Mesenchymal stem cell (in vitro differentiated cells and primary cell): ENCODE measurements at regions not wholly inside any gene's neighbourhood (a gene's known extent, or its start where the extent isn't known, plus 50 kb on each side); places are given as distances from the start of the nearest gene placed in this dataset.
A peak's percentile ranks its signal among the peaks of the same experiment; 100 is the strongest.

Experiments used
- DNase-seq: peaks from one replicate; pipeline ENCODE4 v3.0.0-alpha.2; 2013
- H2AFZ ChIP-seq: one replicate; pipeline ENCODE4 v1.6.1; 2013; ENCODE audit warnings: low read depth, mild to moderate bottlenecking, control low read depth, inconsistent platforms, low read length, moderate library complexity
- H2AK5ac ChIP-seq: 2 replicates; pipeline ENCODE4 v1.6.1; 2013; ENCODE audit warnings: low read length, moderate library complexity, mild to moderate bottlenecking, inconsistent platforms; ENCODE audit not compliant: severe bottlenecking
- H2BK120ac ChIP-seq: one replicate; pipeline ENCODE4 v1.6.1; 2013; ENCODE audit warnings: low read depth, mild to moderate bottlenecking, inconsistent platforms, low read length, moderate library complexity
- H2BK12ac ChIP-seq, 2 experiments: one replicate each; pipeline ENCODE4 v1.6.1; 2013; ENCODE audit warnings: inconsistent platforms in 2 of 2, low read length in 2 of 2, mild to moderate bottlenecking in 2 of 2, moderate library complexity in 2 of 2, control low read depth in 1 of 2
- H2BK15ac ChIP-seq: one replicate; pipeline ENCODE4 v1.6.1; 2013; ENCODE audit warnings: mild to moderate bottlenecking, low read depth, inconsistent platforms; ENCODE audit not compliant: poor library complexity, severe bottlenecking
- H2BK5ac ChIP-seq: 2 replicates; pipeline ENCODE4 v1.6.1; 2013; ENCODE audit warnings: low read depth, mild to moderate bottlenecking, low read length, control low read depth, inconsistent platforms; ENCODE audit not compliant: poor library complexity, severe bottlenecking
- H3K14ac ChIP-seq, 2 experiments: one replicate each; pipeline ENCODE4 v1.6.1; 2013; ENCODE audit warnings: inconsistent platforms in 2 of 2, low read length in 2 of 2, control low read depth in 1 of 2, mild to moderate bottlenecking in 1 of 2, moderate library complexity in 1 of 2
- H3K18ac ChIP-seq, 2 experiments: one replicate each; pipeline ENCODE4 v1.6.1; 2013; ENCODE audit warnings: inconsistent platforms in 2 of 2, low read length in 2 of 2, control low read depth in 1 of 2, low read depth in 1 of 2, mild to moderate bottlenecking in 1 of 2
- H3K23ac ChIP-seq, 2 experiments: one replicate each; pipeline ENCODE4 v1.6.1; 2013; ENCODE audit warnings: inconsistent platforms in 2 of 2, low read length in 2 of 2, mild to moderate bottlenecking in 2 of 2, moderate library complexity in 2 of 2, control low read depth in 1 of 2
- H3K27ac ChIP-seq: 2 replicates; pipeline ENCODE4 v1.5.1; 2013; ENCODE audit warnings: mild to moderate bottlenecking, moderate library complexity, low read length, control low read depth, inconsistent platforms; ENCODE audit not compliant: poor library complexity, severe bottlenecking
- H3K27me3 ChIP-seq, 2 experiments: 2 replicates each; pipeline versions ENCODE4 v1.6.1 to v1.7.0; 2013; ENCODE audit warnings: low read length in 2 of 2, mild to moderate bottlenecking in 2 of 2, moderate library complexity in 2 of 2, control low read depth in 1 of 2, inconsistent platforms in 1 of 2; ENCODE audit not compliant: control insufficient read depth in 1 of 2, insufficient read depth in 1 of 2
- H3K36me3 ChIP-seq, 2 experiments: 2 replicates each; pipeline versions ENCODE4 v1.6.1 to v1.7.0; 2013; ENCODE audit warnings: low read length in 2 of 2, control low read depth in 1 of 2, inconsistent platforms in 1 of 2, low read depth in 1 of 2, mild to moderate bottlenecking in 1 of 2; ENCODE audit not compliant: insufficient read depth in 2 of 2, control insufficient read depth in 1 of 2
- H3K4ac ChIP-seq, 2 experiments: one replicate each; pipeline ENCODE4 v1.6.1; 2013; ENCODE audit warnings: inconsistent platforms in 2 of 2, low read length in 2 of 2, mild to moderate bottlenecking in 2 of 2, moderate library complexity in 2 of 2, control low read depth in 1 of 2, low read depth in 1 of 2
- H3K4me1 ChIP-seq: 2 replicates; pipeline ENCODE4 v1.6.1; 2013; ENCODE audit warnings: low read depth, low read length, control low read depth; ENCODE audit not compliant: control insufficient read depth, insufficient read depth
- H3K4me2 ChIP-seq: 2 replicates; pipeline ENCODE4 v1.6.1; 2013; ENCODE audit warnings: low read length, mild to moderate bottlenecking, inconsistent platforms; ENCODE audit not compliant: poor library complexity, severe bottlenecking
- H3K4me3 ChIP-seq, 2 experiments: 2 replicates each; pipeline versions ENCODE4 v1.5.1 to v1.7.0; 2013; ENCODE audit warnings: low read length in 2 of 2, mild to moderate bottlenecking in 2 of 2, control low read depth in 1 of 2, low read depth in 1 of 2; ENCODE audit not compliant: insufficient read depth in 1 of 2
- H3K79me1 ChIP-seq: replicated peaks from 2 replicates; pipeline ENCODE4 v1.6.1; 2013; ENCODE audit warnings: mild to moderate bottlenecking, control low read depth, low read length, inconsistent platforms; ENCODE audit not compliant: poor library complexity, severe bottlenecking
- H3K9ac ChIP-seq: 2 replicates; pipeline ENCODE4 v1.7.0; 2013; ENCODE audit warnings: mild to moderate bottlenecking, low read length, moderate library complexity
- H3K9me3 ChIP-seq: 2 replicates; pipeline ENCODE4 v1.7.0; 2013; ENCODE audit warnings: mild to moderate bottlenecking, low read length; ENCODE audit not compliant: control insufficient read depth
- H4K8ac ChIP-seq: one replicate; pipeline ENCODE4 v1.6.1; 2013; ENCODE audit warnings: inconsistent platforms, mild to moderate bottlenecking, low read length, moderate library complexity
- H4K91ac ChIP-seq: one replicate; pipeline ENCODE4 v1.6.1; 2013; ENCODE audit warnings: mild to moderate bottlenecking, low read length, inconsistent platforms
- WGBS: methylation state at CpG from one replicate; pipeline ENCODE4 v1.1.7; 2013; ENCODE audit warnings: mixed read lengths; 5-methylcytosine and 5-hydroxymethylcytosine counted together

- no peaks in the 10 kb centered on the region for H3K4me1 ChIP-seq
- no peak overlapping the region for H2BK15ac ChIP-seq
- no peak overlapping the region for H3K4me2 ChIP-seq
- no peaks in the 10 kb centered on the region for H3K79me1 ChIP-seq
- H3K14ac ChIP-seq: no peak overlapping the region
- H2BK5ac ChIP-seq: no peak overlapping the region
- H4K8ac ChIP-seq: no peak overlapping the region
- 80% methylated on average over 6 of the region's 7 CpGs for WGBS
- no peaks in the 10 kb centered on the region for H3K9me3 ChIP-seq
- H3K9ac ChIP-seq: no peak overlapping the region
- no peak overlapping the region for H3K27ac ChIP-seq
- H2AFZ ChIP-seq: no peak overlapping the region
- no peak for DNase-seq
- no peak overlapping the region for H3K4me3 ChIP-seq
- no peak overlapping the region for H2AK5ac ChIP-seq
- no peak overlapping the region for H4K91ac ChIP-seq
- H2BK12ac ChIP-seq: no peak overlapping the region
- no peak overlapping the region for H2BK120ac ChIP-seq
- H3K23ac ChIP-seq: no peak overlapping the region
- no peak overlapping the region for H3K18ac ChIP-seq
- no peaks in the 10 kb centered on the region for H3K27me3 ChIP-seq
- no peaks in the 10 kb centered on the region for H3K36me3 ChIP-seq
- H3K4ac ChIP-seq: no peak overlapping the region
These were observed 620.1 kb downstream of the MED13L start for GRCh38 chr12:115657081-115658013.

- H3K4me2 ChIP-seq: no peak overlapping the region
- H3K9ac ChIP-seq: no peak overlapping the region
- no peak overlapping the region for H2BK5ac ChIP-seq
- H4K91ac ChIP-seq: no peak overlapping the region
- H3K79me1 ChIP-seq: no peaks in the 10 kb centered on the region
- H4K8ac ChIP-seq: no peak overlapping the region
- H3K9me3 ChIP-seq: no peaks in the 10 kb centered on the region
- no peak overlapping the region for H2BK15ac ChIP-seq
- H3K4me3 ChIP-seq: no peak overlapping the region
- no peak overlapping the region for H3K18ac ChIP-seq
- H2AK5ac ChIP-seq: no peak overlapping the region
- no peak overlapping the region for H3K4ac ChIP-seq
- H2BK12ac ChIP-seq: no peak overlapping the region
- 93% methylated on average over 10 of the region's 10 CpGs for WGBS
- H2AFZ ChIP-seq: no peak overlapping the region
- no peak overlapping the region for H3K14ac ChIP-seq
- no peaks in the 10 kb centered on the region for H3K27me3 ChIP-seq
- no peak for DNase-seq
- H3K36me3 ChIP-seq: no peaks in the 10 kb centered on the region
- no peak overlapping the region for H3K23ac ChIP-seq
- no peaks in the 10 kb centered on the region for H3K4me1 ChIP-seq
- H3K27ac ChIP-seq: no peak overlapping the region
- no peak overlapping the region for H2BK120ac ChIP-seq
These were observed 627.5 kb downstream of the MED13L start for GRCh38 chr12:115650026-115650425.

- no peak overlapping the region for H3K4me2 ChIP-seq
- no peaks in the 10 kb centered on the region for H3K27me3 ChIP-seq
- no peak overlapping the region for H3K4ac ChIP-seq
- H3K4me3 ChIP-seq: no peak overlapping the region
- no peak overlapping the region for H2BK15ac ChIP-seq
- no peak overlapping the region for H3K27ac ChIP-seq
- H3K23ac ChIP-seq: no peak overlapping the region
- no peak overlapping the region for H2BK120ac ChIP-seq
- H2BK12ac ChIP-seq: no peak overlapping the region
- no peak overlapping the region for H4K8ac ChIP-seq
- H2AFZ ChIP-seq: no peak overlapping the region
- 4% methylated on average over 1 of the region's 1 CpG for WGBS
- H3K79me1 ChIP-seq: no peaks in the 10 kb centered on the region
- H3K4me1 ChIP-seq: no peaks in the 10 kb centered on the region
- H4K91ac ChIP-seq: no peak overlapping the region
- no peak overlapping the region for H3K9ac ChIP-seq
- no peaks in the 10 kb centered on the region for H3K9me3 ChIP-seq
- DNase-seq: peak; percentile 23
- no peak overlapping the region for H2AK5ac ChIP-seq
- H2BK5ac ChIP-seq: no peak overlapping the region
- H3K36me3 ChIP-seq: no peaks in the 10 kb centered on the region
- no peak overlapping the region for H3K14ac ChIP-seq
- H3K18ac ChIP-seq: no peak overlapping the region
These were observed 629.0 kb downstream of the MED13L start for GRCh38 chr12:115648463-115648862.

DNA sequence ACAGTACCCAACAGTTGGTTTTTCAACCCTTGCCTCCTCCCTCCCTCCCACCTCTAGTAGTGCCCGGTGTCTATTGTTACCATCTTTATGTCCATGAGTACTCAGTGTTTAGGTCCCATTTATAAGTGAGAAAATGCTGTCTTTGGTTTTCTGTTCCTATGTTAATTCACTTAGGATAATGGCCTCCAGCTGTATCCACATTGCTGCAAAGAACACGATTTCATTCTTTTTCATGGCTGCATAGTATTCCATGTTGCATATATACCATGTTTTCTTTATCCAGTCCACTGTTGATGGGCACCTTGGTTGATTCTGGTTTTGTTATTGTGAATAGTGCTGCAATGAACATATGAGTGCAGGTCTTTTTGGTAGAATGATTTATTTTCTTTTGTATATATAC lies 631.3 kb downstream of the MED13L start:
- no CpG with 5 or more reads among the region's 2 CpGs for WGBS
- Histone ChIP-seq H3K9ac (no peak overlapping the region), H3K4me1 (no peaks in the 10 kb centered on the region)

More for the DNA sequence above, 631.3 kb downstream of the MED13L start:
- Histone ChIP-seq H3K9me3 (no peaks in the 10 kb centered on the region), H3K79me1 (no peaks in the 10 kb centered on the region), H2BK12ac (no peak overlapping the region), H2BK15ac (no peak overlapping the region), H3K36me3 (no peaks in the 10 kb centered on the region), H2BK5ac (no peak overlapping the region), H2AFZ (no peak overlapping the region), H4K91ac (no peak overlapping the region), H3K4me3 (no peak overlapping the region), H2BK120ac (no peak overlapping the region), H3K27me3 (no peaks in the 10 kb centered on the region), H3K23ac (no peak overlapping the region), H3K18ac (no peak overlapping the region), H3K27ac (no peak overlapping the region), H3K14ac (no peak overlapping the region), H3K4me2 (no peak overlapping the region), H2AK5ac (no peak overlapping the region), H3K4ac (no peak overlapping the region), H4K8ac (no peak overlapping the region)
- no peak for DNase-seq
